Hepatic stellate cell (primary cell): ENCODE measurements at regions not wholly inside any gene's neighbourhood (a gene's known extent, or its start where the extent isn't known, plus 50 kb on each side); places are given as distances from the start of the nearest gene placed in this dataset.
A peak's percentile ranks its signal among the peaks of the same experiment; 100 is the strongest.
"Not testable (repeated sequence)": the region's sequence is repeated elsewhere in the genome, so short reads cannot be mapped to it uniquely, and the experiment has no call there.

Source experiments
- DNase-seq: peaks from one replicate; pipeline ENCODE4 v3.0.0; 2011; ENCODE audit warnings: low spot score

DNA sequence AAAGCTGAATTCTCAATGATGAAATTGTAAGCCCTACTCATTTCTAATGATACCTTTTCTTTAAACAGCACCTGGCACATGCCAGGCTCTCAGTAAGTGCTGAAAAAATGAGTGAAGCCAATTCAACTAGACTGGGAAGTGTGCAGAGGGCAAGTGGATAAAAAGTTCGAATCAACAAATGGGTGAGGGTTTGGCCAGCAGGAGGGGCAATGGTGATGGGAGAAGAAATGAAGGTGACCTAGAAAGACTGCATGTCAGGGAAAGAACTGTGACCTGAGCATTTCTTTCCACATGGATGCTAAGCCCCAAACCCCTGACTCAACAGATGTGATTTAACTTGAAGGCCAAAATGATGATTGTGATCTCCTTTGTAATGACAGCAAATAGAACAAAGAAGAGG lies 54.6 kb downstream of the DKK1 start:
- no peak for DNase-seq

DNA sequence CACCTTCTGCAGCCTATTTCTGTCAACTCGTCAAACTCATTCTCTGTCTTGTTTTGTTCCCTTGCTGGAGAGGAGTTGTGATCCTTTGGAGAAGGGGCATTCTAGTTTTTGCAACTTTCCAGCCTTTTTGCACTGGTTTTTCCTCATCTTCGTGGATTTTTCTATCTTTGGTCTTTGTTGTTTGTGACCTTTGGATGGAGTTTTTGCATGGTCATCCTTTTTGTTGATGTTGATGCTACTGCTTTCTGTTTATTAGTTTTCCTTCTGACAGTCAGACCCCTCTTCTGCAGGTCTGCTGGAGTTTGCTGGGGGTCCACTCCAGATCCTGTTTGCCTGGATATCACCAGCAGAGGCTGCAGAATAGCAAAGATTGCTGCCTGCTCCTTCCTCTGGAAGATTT lies 60.1 kb downstream of the DKK1 start:
- not testable (repeated sequence) for DNase-seq

DNA sequence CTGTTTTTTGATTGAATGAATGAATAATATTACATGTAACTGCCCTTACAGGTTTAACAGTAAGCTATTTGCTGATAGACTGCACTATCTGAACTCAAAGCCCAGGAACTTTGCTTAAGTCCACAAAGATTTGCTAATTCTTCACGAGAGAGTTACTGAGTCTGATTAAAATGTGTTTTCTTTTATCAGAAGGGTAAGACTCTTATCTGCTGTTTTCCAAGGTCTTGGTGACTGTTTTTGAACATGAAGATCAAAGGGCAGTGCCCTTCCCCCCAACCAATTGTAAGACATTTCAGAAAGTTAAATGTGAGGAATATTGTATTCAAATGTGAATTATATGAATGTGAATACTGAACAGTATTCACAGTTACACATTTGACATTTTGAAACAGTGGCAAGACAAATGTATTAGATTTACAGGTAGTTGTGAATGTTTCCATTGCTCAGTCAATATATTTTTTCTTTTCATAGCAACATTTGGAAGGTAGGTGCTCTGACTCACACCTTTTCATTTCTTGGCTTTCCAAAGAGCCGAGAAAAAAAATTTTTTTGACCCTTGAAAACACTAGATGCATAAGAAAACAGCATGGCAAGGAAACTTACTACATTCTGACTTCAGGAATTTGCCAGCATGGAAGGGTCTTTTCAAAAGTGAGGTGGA lies 62.7 kb downstream of the DKK1 start:
- no peak for DNase-seq

DNA sequence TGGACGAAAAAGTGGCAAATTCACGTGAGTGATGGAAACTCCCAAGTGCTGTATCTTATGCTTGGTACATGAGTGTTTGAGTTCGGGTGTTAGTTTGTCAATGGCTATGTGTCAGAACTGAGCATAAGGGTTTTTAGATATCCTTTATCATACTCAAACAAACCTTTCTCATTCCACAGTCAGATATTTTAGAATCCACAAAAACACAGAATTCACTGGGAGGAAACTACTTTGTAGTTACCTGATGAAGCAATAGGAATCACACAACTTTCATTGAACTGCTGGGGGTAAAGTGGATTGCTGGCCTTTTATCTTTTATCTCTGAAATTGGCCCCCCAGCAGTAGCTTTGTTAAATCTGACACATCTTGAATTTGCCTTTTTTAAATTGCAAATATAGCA lies 64.0 kb downstream of the DKK1 start:
- no peak for DNase-seq

GRCh38 chr10:52379287-52379686 lies 65.2 kb downstream of the DKK1 start:
- no peak for DNase-seq

DNA sequence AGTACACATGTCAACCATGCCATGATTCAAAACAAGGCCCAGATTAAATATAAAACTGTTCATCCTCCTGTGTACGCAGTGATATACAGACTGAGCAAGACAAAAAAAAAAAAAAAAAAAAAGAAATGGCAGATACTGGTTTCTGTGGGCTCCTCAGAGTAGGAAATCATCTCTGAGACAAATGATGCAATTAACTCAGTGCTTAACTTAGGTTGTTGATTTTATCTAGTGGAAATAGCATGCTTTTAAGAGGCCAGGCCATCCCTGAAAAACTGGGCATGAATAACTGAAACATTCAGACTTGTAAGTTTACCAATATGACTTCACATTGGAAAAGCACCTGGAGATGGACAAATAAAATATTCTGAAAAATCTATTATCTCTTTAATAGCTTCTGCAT lies 69.0 kb downstream of the DKK1 start:
- no peak for DNase-seq

DNA sequence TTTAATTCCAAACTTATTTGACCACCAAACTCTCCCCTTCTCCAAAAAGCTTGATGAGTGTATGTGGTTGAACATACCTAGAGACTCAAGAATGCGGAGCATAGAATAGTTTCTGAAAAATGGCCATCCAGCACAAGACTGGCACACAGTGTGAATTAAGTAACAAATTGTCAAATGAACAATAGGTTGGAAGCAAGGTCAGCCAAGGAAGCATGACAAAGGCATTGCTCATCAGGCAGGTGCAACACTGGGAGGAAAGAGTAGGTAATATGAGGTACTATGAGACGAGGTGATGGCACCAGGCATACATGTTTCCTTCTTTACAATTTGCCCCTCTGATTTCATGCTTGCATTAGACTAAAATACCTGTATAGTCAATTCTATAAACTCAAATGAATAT lies 73.7 kb downstream of the DKK1 start:
- no peak for DNase-seq

GRCh38 chr10:52390388-52390787 lies 76.3 kb downstream of the DKK1 start:
- DNase-seq: no peak

DNA sequence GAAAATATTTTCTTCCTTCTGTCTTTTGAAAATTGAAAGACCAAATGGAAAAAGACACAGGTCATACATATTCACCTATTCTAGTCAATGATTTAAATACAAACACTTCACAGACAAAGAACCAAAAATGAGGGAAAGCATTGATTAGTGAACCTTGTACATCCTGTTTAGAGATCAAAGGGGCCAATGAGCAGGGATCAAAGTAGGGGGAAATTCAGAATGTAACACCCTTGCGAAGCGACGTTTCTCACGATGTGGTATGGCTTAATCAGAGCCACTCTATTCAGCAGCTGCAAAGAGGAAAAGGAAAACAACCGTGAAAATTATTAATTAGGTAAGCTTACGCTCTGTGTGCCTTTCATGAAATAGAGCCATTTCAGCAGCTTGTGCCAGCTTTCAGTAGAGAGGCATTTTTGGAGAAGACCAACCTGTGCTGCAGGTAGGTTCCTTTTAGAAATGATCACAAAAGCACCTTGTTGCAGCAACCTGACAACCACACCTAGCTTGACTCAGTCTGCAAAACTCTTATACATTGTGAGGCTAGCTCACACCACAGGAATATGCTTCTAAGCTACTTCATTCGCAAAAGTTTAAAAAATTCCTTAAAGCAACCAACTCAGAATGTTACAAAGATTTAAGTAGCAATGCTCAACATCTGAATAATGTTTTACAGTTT lies 78.0 kb downstream of the DKK1 start:
- no peak for DNase-seq

DNA sequence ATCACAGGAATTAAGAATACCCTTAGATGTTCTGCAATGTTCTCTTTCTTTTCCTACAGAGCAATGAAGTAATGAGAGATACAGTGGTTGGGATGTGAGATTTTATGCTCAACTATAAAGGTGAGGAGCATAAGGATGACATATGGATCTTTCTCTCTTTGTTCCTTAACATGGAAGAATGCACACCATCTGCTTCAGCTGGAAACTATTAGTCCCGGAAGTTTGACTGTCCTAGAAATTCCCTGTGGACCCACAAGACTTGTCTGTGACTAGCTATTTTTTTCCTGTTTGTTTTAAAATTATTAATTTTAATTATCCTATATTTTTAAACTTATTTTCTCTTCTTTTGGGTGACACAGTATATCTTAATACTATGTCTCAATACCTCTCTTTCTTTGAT lies 80.2 kb downstream of the DKK1 start:
- no peak for DNase-seq

DNA sequence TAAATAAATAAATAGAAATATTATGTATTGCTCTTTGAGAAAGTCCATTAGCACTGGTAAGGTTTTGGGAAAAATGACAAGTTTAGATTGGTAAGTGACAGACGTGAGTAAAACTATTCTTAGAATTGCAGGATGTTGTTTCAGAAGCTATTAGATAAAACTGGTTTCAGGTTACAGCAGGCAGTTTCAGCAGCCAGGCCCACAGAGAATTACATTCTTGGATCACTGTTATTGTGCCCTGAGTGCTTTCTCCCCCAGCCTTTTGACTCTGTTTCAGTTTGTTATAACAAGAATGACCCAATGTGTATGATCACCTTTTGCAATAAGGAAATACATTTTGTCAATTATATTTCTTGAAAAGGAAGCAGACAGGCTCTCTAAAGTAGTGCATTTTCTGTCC lies 86.5 kb downstream of the DKK1 start:
- no peak for DNase-seq

DNA sequence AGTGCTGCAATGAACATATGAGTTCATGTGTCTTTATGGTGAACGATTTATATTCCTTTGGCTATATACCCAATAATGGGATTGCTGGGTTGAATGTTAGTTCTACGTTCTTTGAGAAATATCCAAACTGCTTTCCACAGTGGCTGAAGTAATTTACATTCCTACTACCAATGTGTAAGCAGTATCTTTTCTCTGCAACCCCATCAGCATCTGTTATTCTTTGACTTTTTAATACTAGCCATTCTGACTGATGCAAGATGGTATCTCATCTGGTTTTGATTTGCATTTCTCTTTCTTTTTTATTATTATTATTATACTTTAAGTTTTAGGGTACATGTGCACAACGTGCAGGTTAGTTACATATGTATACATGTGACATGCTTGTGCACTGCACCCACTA lies 89.7 kb downstream of the DKK1 start:
- DNase-seq: not testable (repeated sequence)

GRCh38 chr10:52409195-52409594 lies 95.1 kb downstream of the DKK1 start:
- DNase-seq: no peak

GRCh38 chr10:52409928-52410327 lies 95.8 kb downstream of the DKK1 start:
- DNase-seq: no peak

- DNase-seq: peak; percentile 11
Observed at GRCh38 chr10:52410916-52411315, 96.8 kb downstream of the DKK1 start.

GRCh38 chr10:52419281-52419680 lies 105.2 kb downstream of the DKK1 start:
- DNase-seq: no peak

GRCh38 chr10:52420656-52421055 lies 106.6 kb downstream of the DKK1 start:
- DNase-seq: no peak

DNA sequence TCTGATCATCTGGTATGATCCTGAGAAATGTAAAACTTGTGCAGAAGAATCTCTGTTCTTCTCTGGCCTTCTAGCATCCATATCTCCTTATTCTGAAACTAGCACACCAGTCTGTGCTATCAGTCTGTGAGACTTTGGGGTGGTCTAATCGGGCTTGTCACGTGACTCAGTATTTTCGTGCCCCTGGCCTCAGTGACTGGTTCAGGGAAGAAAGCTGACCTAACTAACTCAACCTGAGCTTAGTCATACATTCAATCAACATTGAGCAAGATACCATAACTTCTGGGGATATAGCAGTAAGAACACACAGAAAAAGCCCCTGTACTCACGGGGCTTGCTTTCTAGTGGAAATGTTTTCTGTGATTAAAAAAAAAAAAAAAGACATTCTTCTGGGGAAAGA lies 109.3 kb downstream of the DKK1 start:
- no peak for DNase-seq

GRCh38 chr10:52424341-52424740 lies 110.3 kb downstream of the DKK1 start:
- no peak for DNase-seq

- DNase-seq: no peak
Observed at GRCh38 chr10:52434734-52435133, 120.7 kb downstream of the DKK1 start.

- DNase-seq: no peak
Observed at GRCh38 chr10:52436664-52437063, 122.6 kb downstream of the DKK1 start.

DNA sequence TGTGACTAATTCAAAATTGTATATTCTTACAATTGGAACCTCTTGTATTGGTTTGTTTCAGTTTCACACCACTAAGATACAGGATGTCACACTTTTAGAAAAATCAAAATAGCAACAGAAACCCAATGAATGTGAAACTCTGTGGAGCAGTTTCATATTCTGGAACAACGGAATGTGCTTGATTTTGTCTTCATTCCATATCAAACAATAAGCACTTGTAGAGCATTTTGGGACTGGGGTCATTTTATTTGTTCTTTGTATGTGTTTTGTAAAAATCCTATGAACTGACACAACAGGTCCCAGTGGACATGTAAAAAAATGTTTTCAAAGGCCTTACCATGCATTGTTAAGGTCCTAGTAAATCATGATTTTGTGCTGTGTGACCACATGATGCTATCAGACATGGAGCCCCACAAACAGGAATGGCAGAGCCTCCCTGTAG lies 123.1 kb downstream of the DKK1 start:
- DNase-seq: no peak

DNA sequence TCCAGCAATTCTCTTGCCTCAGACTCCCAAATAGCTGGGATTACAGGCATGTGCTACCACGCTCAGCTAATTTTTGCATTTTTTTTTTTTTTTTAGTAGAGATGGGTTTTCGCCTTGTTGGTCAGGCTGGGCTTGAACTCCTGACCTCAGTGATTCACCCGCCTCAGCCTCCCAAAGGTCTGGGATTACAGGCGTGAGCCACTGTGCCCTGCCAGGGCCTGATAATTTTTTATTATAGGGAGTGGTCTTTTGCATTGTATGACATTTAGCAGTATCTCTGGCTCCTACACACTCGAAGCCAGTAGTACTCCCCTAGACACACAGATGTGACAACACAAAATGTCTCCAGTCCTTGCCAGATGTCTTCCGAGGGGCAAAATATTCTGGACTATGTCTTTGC lies 124.0 kb downstream of the DKK1 start:
- no peak for DNase-seq
